GM12892 (cell line): ENCODE measurements at regions not wholly inside any gene's neighbourhood (a gene's known extent, or its start where the extent isn't known, plus 50 kb on each side); places are given as distances from the start of the nearest gene placed in this dataset.

Source experiments
- POLR2A ChIP-seq: IDR thresholded peaks from 2 replicates; pipeline ENCODE4 v1.6.1; 2011; ENCODE audit warnings: low read depth, low read length, control low read depth
- POLR2AphosphoS5 ChIP-seq: IDR thresholded peaks from 2 replicates; pipeline ENCODE4 v1.6.1; 2011; ENCODE audit warnings: low read depth, low read length, control low read depth
- TAF1 ChIP-seq: IDR thresholded peaks from 2 replicates; pipeline ENCODE4 v1.6.1; 2011; ENCODE audit warnings: low read depth, mild to moderate bottlenecking, control low read depth, low read length, borderline replicate concordance

- TF ChIP-seq POLR2A (no peak), POLR2AphosphoS5 (no peak), TAF1 (no peak)
These were observed 319.2 kb downstream of the ZNF621 start for GRCh38 chr3:40843851-40844548.
